ENCODE measurements at regions not wholly inside any gene's neighbourhood (a gene's known extent, or its start where the extent isn't known, plus 50 kb on each side); places are given as distances from the start of the nearest gene placed in this dataset.

DNA sequence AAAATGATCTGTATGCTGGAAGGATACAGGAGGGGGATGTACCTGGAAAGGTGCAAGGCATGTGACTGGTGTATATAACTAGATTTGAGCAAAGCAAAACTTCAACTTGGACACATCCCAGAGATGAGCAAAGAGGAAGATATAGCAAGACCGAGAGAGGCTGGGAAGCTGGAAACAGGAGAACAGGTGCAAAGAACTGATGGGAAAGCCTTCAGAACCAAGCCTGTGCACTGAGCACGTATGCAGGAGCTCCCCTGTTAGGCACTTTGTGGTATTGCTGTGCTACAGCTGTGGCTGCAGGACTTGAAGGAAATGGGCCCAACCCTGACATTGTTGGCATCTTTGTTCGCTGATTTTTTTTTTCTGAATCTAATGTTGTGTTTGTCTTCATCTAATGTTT lies 120.7 kb upstream of the PWP1 start:
- no peak for FAIRE-seq

DNA sequence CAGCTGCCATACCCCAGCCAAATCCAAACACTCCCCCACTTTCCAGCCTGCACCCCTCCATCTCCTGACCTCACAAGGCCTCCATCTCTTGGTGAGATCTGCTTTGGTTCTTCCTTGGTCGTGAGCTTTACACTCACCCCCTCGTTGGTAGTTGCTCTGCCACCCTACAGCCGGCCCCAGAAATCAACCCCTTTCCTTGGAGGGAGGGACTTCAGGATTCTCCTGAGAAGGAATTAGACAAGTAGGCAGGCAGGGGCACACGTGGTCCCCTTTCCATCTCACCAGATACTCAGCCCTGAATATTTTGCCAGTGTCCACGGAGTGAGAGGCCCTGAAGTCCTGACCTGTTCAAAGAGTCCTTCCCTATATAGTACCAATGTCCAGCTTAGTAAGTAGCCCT lies 120.0 kb upstream of the PWP1 start:
- no peak for FAIRE-seq

DNA sequence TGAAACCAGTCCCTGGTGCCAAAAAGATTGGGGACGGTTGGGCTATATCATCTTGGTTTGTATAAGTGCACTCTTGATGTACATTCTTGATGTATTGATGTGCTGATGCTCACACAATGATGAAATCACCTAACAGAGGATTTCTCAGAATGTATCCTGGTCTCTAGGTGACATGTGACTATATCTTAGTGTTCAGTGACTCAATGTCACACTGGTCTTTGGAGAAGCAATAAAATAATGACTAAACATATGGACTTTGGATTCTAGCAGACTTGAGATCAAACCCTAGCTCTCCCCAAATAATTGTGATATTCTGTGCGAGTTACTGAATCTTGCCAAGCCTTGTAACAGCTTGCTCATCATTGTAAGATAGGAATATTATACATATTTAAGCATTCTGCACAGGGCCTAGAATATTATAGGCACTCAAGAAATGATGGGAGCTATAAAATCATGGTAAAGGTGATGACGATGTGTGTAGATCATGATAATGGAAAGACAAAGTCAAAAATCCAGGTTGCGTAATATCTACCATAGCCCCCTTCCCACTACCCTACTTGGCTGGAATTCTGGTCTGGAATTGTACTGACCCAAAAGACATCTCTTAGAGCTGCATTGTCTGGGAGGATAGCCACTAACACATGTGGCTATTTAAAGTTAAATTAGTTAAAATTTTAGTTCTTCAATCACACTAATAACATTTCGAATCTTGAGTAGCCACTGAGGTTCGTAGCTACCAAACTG lies 117.6 kb upstream of the PWP1 start:
- FAIRE-seq = no peak

DNA sequence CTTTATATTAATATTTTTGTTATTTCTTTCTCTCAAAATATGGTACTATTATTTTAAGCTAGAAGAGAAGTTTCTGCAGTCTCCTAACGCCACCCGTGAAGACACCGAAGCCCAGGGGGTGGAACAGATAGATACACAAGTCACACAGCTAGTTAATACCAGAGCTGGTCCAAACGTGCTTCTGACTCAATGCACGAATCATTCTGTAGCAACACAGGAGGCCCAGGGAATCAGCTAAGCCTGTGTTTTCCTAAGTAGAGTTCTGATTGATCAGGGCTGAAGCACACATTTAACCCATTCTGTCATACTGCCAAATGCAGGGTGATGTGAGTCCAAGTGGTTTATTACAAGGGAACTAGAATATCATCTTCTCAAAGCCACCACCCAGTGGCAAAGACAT lies 116.9 kb upstream of the PWP1 start:
- no peak for FAIRE-seq

DNA sequence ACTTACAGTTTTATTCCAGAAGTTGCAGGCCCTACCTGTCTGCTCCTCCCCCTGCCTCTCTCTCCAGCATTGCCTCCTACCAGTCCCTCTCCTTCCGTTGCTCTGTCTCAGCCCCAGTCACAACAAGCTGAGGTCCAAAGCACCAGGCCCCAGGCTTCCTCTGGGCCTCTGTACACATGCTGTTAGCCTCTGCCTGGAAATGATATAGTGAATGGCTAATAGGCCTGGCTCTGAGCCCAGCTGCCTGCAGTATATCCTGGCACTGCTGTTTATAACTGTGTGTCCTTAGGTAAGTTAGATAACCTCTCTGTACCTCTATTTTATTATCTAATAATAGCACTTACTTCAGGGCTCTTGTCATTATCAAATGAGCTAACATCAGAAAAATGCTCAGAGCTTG lies 114.9 kb upstream of the PWP1 start:
- no peak for FAIRE-seq

DNA sequence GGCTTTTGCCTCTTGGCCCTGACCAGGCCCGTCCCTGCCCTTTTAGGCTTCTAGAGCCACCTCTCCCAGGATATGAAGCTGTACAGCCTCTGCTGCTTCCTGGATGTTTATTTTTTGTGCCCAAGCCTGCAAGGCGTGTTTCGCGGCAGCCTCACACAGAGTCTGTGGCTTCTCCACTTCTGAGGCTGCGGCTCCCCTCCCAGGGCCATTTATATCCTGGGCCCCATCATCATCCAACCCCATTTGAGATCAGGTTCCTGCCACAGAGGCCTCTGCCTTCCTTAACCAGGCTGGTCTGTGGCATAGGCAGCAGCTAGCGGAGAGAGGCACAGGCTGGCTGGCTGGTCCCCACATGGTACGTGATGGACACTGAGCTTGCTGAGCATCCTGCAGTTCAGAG lies 114.1 kb upstream of the PWP1 start:
- no peak for FAIRE-seq

DNA sequence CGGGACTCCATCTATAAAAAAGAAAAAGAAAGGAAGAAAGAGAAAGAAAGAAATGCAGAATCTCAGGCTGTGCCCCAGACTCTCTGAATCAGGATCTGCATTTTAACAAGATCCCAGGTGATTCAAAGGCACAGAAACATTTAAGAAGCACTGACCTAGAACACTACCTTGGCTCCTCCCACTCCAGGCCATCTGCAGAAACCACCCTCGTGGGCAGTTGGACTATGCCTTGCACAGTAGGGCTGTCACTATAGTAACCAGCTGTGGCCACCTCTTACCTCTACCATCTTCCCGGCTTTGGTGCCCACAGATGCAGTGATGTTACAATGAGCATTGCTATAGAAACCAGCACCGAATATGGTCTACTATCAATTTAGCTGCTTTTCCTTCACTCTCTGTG lies 110.9 kb upstream of the PWP1 start:
- no peak for FAIRE-seq

DNA sequence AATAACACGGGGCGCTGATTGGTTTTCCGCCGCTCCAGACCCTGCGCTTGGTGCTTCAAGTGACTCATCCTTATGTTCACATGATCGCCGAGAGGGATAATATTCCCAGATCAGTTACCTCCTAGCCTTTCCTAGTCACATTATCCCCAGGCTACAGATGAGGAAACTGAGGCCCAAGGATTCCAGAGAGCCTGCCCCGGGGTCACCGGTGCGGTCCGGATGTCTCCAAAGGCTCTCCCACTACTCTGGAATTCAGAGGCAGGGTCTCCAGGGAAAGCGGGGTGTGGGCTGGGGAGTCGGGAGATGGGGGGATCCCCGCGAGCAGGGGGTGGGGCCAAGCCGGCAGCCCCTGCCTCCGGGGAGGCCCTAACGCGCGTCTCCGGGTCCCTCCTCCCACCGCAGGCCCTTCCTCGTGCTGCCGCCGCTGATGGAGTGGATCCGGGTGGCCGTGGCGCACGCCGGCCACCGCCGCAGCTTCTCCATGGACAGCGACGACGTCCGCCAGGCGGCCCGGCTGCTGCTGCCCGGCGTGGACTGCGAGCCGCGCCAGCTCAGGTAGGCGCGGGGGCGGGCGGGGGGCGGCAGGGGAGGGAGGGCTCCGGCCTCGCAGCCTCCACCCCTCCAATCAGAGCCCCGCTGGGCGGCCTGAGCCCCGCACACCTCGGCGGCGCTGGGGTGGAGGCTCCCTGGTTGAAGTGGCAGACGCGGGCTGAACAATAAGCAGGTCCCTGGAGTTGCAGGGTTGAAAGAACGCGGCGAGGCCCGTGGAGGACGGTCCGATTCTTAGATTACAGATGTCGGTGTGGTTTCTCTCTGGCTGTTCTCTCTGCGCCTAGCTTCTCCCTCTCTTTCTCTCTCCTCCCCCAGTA lies 104.6 kb upstream of the PWP1 start:
- no peak for FAIRE-seq

DNA sequence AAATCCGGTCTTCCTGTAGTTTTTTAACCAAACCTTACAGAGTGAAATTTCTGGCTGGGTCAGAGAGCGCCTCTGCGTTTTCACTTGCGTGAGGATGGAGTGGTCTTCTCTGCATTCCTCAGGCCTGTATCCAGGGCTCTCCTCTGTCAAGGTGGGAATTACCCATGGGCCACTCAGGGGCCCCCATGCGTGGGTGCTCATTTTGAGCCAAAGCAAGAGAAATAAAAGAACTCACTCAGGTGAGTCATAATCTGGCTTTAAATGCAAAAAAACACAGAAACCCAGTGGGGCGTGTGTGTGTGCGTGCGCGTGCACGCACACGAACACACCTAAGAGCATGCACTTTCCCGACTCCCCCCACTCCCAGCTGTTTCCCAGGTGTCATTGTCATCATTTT lies 104.0 kb upstream of the PWP1 start:
- no peak for FAIRE-seq

DNA sequence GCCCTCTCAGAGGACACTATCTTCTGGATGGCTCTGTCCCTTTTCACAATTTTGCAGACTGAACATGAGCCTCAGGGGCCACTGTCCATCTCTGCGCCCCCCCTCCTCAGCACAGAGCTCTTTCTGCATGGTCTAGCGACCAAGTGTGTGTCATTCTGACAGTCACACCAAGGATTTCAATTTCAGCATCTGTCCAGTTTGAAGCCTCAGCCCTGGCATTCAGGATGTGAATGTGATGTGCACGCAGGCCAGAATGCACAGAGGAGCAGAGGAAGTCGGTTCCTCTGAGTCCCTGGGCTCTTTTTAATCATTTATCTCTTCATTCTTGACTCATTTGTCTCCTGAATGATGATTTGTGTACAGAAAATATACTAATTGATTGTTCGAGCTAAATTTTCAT lies 102.0 kb upstream of the PWP1 start:
- no peak for FAIRE-seq

DNA sequence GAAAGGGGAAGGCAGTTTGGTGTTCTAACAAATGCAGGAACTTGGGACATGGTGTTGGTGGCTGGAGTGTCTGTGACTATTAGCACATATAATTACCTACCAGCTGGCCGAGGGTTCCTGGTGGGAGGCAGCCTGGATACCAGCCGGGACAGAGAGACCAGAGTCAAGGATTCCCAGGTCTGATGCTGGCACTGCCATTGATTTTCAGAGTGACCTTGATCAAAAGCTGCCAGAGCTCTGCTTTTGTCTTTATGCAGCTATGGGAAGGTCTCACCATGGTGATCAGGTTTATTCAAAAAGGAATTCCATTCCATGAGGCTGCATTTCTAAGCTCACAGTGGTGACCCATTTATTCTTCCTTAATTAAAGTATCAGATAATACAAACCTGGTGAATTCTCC lies 101.0 kb upstream of the PWP1 start:
- no peak for FAIRE-seq

DNA sequence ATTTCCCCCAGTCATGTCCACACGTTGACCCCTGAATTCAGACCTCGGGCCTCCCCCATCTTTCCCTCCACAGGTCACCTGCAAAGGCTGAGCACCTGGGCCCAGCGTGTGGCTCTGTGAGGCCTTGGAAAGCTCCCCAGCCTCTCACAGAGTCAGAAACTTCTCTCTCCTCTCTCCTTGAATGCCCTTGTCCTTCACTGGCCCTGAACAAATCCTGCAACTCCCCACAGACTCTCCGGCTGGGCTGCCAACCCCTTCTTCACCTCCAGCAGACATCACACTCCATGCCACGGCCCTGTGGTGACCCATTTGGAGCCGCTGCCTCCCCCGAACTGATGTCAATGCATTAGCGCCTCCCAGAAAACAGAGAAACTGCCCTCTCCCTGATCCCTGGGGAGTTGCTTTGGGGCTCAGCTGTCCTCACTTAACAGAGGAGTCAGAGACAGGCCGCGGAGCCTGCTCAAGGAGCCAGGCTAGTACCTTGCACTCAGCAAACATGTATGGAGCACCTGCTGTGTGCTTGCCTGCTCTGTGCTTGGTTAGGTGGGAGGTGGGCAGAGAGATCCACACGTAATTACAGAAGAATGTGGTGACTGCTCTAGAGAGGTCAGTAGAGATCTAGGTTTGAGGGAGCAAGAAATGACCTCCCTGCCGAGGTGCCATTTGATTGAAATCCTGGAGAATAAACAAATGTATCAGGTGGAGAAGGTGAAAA lies 99.2 kb upstream of the PWP1 start:
- no peak for FAIRE-seq

DNA sequence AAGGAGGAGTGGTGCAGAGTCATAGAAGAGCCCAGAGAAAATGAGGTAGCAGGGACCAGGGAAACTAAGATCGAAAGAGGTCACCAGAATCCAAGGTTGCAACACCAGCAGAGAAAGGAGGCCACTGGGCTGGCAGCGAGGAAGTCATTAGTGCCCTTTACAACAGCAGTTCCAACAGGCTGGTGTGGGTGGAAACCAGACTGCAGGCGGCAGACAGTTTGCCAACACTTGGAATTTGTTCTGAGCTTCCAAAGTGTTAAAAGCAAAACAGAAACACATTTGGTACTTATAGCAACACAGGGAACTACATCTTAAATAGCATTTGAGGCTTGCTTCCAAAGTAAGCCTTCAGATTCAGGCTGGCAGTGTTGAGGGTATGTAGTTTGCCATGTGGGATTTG lies 95.2 kb upstream of the PWP1 start:
- FAIRE-seq = no peak

DNA sequence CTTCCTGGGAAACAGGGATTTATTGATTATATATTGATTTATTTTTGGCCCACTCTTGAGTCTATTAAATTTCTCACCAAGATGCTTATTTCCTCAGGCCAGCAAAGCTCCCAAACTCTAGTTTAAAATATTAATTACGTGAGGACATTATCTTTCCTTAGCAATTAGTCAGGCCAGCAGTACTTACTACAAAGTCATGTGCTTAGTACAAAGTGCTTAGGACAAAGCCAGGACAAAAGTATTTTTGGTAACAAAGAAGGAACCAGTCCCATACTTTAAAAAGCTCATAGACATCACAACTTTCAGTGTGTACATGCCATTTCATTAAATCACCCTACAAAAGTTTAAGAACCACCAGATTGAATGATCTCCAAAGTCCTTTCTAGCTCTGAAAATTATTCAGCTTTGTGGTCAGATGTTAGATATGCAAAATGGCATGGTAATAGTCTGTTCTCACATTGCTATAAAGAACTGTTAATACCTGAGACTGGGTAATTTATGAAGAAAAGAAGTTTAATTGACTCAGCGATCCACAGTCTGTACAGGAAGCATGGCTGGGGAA lies 94.7 kb upstream of the PWP1 start:
- FAIRE-seq = no peak

DNA sequence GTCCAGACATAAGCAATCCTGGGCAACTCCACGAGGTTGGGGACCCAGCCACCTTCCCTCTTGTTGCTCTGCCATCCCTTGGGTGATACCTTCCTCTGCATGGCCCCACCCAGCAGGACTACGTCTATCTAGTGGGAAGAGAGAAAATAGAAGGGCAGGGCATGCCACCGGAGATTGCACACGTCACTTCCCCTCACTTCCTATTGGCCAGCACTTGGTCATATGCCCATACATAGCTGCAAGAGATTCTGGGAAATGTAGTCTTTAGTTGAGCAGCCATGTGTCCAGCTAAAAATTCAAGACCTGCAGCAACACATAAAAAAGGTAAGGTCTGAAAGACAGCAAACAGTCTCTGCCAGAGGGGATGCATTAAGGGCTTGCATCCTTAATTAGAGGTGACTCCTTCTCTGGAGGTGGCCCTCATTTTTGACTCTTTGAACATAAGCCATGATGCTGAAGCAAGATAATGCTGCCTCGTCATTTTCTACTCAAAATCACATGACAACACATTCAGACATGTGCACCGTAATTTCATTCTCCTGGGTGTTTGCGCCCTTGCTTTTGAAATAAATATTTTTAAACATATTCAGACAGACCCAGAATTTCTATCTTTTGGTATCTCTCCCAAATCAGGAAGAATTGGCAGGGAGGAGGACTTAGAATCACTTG lies 91.8 kb upstream of the PWP1 start:
- FAIRE-seq = no peak

DNA sequence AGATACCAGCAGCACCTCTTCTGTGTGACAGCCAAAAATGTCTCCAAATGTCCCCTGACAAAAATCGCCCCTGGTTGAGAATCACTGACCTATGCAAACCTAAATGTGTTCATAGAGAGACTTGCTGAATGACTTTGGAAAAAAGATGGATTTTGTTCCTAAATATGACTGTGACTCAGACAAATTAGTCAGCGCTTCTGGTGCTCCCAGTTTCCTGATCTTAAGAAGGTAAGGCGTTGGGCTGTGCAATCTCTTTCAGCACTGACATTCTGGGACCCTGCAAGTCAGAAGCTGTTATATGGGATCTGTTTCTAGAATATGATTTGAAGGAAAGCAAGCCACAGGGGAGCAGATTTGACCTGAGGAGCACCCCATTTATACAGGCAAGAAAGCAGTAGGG lies 90.6 kb upstream of the PWP1 start:
- no peak for FAIRE-seq

DNA sequence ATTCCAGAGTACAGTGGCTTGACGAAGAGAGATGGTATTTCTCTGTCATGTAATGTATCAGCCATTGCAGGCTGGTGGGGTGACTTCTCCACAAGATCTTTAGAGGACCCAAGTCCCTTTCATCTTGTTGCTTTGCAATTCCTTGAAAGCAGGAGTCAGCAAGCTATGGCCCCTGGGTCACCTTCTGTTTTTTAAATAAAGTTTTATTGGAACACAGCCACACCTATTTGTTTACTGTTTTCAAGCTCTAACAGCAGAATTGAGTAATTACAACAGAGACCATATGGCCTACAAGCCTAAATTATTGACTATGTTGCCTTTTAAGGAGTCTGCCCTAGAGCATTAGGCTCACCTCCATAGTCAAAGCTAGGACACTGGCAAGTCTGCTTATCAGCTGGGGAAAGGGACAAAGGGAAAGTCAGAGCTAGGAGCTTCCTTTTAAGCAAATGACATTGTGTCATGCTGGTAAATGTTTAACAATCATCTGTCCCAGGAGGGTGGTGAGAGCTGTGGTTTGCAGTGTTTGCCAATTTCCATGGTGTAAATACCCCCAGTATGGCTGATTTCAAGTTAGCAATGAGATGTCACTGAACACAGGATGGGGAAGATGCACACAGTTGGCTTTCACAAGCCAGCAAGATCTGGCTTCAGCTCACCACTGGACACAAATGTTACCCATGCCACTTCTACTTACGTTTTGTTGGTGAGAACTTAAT lies 87.7 kb upstream of the PWP1 start:
- no peak for FAIRE-seq

DNA sequence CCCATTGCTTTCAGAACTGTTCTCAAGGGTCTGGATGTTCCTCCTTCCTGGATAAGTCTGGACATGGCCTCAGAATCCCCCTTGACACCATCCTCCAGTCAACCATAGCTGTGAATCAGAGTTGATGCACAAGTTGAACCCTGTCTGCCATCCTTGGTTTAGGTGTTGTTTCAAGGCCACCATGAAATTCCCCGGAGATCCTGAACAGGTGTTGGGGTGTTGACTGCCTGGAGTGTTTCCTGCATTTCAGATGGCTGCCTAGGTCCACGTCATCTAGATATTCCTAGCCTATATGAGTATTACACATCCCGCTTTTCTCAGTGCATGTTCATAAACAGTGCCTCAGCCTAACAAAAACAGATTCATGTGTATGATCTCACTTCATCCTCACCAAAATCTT lies 86.7 kb upstream of the PWP1 start:
- FAIRE-seq = no peak

DNA sequence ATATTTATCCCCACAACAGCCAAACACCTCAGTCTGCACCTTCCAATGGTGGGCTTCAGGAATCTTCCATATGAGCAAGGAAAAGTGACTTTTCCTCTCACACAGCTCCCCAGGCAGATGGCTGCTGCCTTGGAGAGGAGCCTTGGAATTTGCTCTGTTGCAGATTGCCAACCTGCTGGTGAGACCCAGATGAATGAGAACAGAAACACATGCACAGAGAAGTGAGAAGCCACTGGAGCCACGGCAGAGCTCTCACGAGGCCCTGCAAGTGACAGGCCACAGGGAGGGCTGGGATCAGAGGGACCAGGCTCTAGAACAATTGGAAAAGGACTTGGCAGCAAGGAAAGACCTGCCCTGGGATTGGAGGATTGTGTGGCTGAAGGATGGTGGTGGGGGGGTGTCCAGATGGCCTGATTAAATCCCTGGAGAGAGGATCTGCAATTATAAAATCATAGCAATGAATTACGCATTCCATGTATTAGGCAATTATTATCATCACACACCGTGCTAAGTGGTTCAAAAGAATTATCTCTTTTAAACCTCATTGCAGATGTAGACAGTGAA lies 84.9 kb upstream of the PWP1 start:
- no peak for FAIRE-seq

DNA sequence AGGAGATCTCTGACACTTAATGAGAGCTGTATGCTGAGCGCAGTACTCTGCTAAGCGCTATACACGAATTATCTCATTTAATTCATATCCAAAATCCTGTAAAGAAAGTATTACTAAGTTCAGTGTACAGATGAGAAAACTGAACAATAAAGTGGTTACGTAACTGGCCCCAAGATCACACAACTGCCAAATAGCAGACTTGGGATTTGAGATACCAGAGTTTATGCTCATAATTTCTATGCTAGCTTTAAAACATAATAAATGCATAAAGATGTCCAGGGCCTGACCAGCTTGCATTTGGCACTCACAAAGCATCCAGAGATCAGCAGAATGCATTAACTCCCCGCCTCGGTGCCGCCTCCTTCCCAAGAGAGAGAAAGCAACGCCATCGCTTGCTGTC lies 83.2 kb upstream of the PWP1 start:
- no peak for FAIRE-seq

DNA sequence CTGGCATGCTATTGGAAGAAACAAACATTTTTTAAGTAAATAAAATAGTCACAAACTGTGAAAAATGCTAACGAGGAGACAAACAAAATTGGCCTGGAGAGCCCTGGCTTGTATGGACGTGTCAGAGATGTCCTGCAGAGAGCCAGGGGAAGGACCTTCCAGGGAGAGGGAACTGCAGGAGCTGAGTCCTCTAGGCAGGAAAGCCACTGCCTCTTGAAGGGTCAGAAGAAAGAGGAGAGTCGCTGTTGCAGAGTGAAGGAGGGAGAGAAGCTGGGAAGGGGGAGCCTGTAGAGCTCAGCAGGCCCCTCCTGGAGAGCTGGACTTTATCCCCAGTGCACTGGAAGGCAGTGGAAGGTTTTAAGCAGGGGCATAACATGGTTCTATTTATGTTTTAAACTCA lies 80.3 kb upstream of the PWP1 start:
- FAIRE-seq = no peak
